ENCODE measurements at regions not wholly inside any gene's neighbourhood (a gene's known extent, or its start where the extent isn't known, plus 50 kb on each side); places are given as distances from the start of the nearest gene placed in this dataset.

- TF ChIP-seq CTCF (IDR thresholded peaks at IDR 0.05): no peak
- TF ChIP-seq EP300 (IDR thresholded peaks at IDR 0.05): no peak
- no peak for TF ChIP-seq POLR2A (IDR thresholded peaks at IDR 0.05)
Observed at GRCh38 chr4:187444061-187444460, 551.5 kb upstream of the ZFP42 start.
